Aorta (tissue), 5 donors: ENCODE measurements at regions not wholly inside any gene's neighbourhood (a gene's known extent, or its start where the extent isn't known, plus 50 kb on each side); places are given as distances from the start of the nearest gene placed in this dataset.

ENCODE experiments used
- ATAC-seq: fragments of 200-7000 bp; cut with Tn5 transposase; one replicate; pipeline ENCODE4 v1.9.1; 2022; ENCODE audit warnings: moderate library complexity; ENCODE audit not compliant: low FRiP score
- DNase-seq, 2 donors: peaks; one replicate each; pipeline ENCODE4 v3.0.0-alpha.2; 2020
- H3K27ac ChIP-seq, 2 donors: one replicate each; pipeline ENCODE4 v1.5.1; 2013; ENCODE audit warnings: low read length in 2 of 2, mild to moderate bottlenecking in 2 of 2, moderate library complexity in 2 of 2, control low read depth in 1 of 2, inconsistent platforms in 1 of 2, low read depth in 1 of 2
- H3K27me3 ChIP-seq, 2 donors: one replicate each; pipeline ENCODE4 v1.6.1; 2013; ENCODE audit warnings: control low read depth in 1 of 2, low read length in 1 of 2, mild to moderate bottlenecking in 1 of 2, moderate library complexity in 1 of 2; ENCODE audit not compliant: insufficient read depth in 2 of 2, control insufficient read depth in 1 of 2
- H3K36me3 ChIP-seq, 2 donors: one replicate each; pipeline ENCODE4 v1.6.1; 2013; ENCODE audit warnings: control low read depth in 1 of 2, low read length in 1 of 2, mild to moderate bottlenecking in 1 of 2; ENCODE audit not compliant: insufficient read depth in 2 of 2, control insufficient read depth in 1 of 2
- H3K4me1 ChIP-seq, 2 donors: one replicate each; pipeline ENCODE4 v1.6.1; 2013; ENCODE audit warnings: low read length in 2 of 2, control low read depth in 1 of 2, mild to moderate bottlenecking in 1 of 2, moderate library complexity in 1 of 2; ENCODE audit not compliant: insufficient read depth in 2 of 2, control insufficient read depth in 1 of 2
- H3K4me3 ChIP-seq, 2 donors: one replicate each; pipeline ENCODE4 v1.5.1; 2013; ENCODE audit warnings: low read length in 2 of 2, control low read depth in 1 of 2, mild to moderate bottlenecking in 1 of 2
- H3K9me3 ChIP-seq: one replicate; pipeline ENCODE4 v1.6.1; 2013; ENCODE audit warnings: mild to moderate bottlenecking, low read length; ENCODE audit not compliant: control insufficient read depth
- WGBS, 2 donors: extraction: QIAGEN DNeasy Blood & Tissue Kit; methylation state at CpG; one replicate each; pipeline ENCODE4 v1.1.7; 2013; 5-methylcytosine and 5-hydroxymethylcytosine counted together
- intact Hi-C, 2 donors: fragments of 100-400 bp; cut with DNase I; formaldehyde crosslinking; loops; one replicate each; pipeline versions ENCODE4 v1.14.2 to v1.15.0; 2022
- donor health status: healthy with polysubstance abuse.
- donor health status: Bipolar disorder and iron deficiency.
- donor health status: DM: no; HTN: no; CAD: no.
- donor health status: DM: no; HTN: no; CAD: no.
- donor health status: DM: yes; HTN: yes; CAD: no.

DNA sequence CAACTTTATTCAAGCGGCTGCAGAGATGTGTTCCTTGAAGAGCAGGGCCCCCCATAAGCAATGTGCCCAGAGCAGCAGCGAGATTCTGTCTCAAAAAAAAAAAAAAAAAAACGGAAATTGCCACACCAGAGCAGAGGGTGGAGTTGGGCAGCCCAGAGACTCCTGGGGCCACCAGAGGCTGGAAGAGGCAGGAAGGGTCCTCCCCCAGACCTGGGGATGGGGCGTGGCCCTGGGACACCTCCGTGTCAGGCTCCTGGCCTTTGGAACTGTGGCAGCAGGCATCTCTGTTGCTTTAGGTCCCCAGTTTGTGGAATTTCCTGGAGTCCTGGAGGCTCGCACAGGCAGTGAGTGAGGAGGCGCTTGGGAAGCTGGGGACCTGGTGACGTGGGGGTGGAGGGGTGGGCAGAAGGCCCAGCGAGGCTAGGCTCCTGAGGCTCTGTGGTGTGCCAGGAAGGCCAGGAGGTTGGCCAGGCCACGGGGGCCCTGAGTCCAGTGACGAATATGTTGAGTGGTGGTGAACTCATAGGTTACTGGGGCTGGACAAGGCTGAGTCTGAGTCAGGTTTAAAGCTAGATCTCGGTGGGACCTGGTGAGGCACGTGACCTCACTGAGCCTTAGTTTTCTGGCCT lies 735.6 kb downstream of the BRD1 start:
- Histone ChIP-seq H3K4me3 (no peak overlapping the region), H3K9me3 (no peaks in the 10 kb centered on the region), H3K4me1 (no peaks in the 10 kb centered on the region), H3K27me3 (no peaks in the 10 kb centered on the region), H3K36me3 (no peaks in the 10 kb centered on the region), H3K27ac (no peak overlapping the region)
- ATAC-seq (no peak), DNase-seq (peak; percentile 31 to 52)
- intact Hi-C loops, result no loop called here
- WGBS, 2 donors, result 68 to 75% methylated on average over 13 of the region's 13 CpGs

DNA sequence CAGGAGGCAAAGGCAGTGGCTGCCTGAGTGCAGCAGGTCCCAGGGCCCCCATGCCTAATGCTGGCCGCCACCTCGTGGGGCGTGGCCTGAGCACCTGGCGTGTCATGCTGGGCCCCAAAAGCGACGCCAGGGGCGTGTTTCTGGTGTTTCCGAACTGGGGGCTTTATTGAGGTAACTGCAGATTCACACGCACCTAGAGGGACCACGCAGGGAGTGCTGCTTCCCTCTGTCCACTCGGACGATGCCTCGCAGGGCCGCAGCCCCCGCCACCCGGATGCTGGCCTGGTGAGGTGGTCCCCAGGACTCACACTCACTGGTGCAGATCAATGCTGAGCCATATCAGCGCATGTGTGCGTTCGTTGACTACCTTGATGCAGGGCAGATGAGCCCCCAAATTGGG lies 736.2 kb downstream of the BRD1 start:
- intact Hi-C loops, result no loop called here
- H3K27me3 ChIP-seq, result no peaks in the 10 kb centered on the region
- ATAC-seq, result no peak

DNA sequence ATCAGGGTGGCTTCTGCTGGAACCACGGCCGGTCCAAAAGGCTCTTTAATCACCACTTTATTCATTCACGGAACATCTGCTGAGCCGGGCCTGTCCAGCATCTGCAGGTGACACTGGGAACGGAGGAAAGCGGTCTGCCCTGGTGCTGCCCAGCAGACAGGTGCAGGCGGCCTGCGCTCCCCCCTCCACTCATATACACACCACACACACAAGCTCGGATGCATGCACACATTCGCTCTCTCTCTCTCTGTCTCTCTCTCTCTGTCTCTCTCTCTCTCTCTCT lies 736.9 kb downstream of the BRD1 start:
- Histone ChIP-seq H3K4me1 (no peaks in the 10 kb centered on the region), H3K9me3 (no peaks in the 10 kb centered on the region), H3K4me3 (no peak overlapping the region), H3K27ac (no peak overlapping the region), H3K27me3 (no peaks in the 10 kb centered on the region), H3K36me3 (no peaks in the 10 kb centered on the region)
- intact Hi-C loops, result no loop called here
- WGBS, 2 donors, result 84 to 88% methylated on average over 10 of the region's 10 CpGs
- no peak for DNase-seq
- ATAC-seq, result no peak

More for the DNA sequence above, 736.2 kb downstream of the BRD1 start:
- Histone ChIP-seq H3K36me3 (no peaks in the 10 kb centered on the region), H3K4me1 (no peaks in the 10 kb centered on the region), H3K9me3 (no peaks in the 10 kb centered on the region), H3K27ac (no peak overlapping the region), H3K4me3 (no peak overlapping the region)
- 95 to 97% methylated on average over 19 of the region's 19 CpGs for WGBS, 2 donors
- DNase-seq, result no peak

DNA sequence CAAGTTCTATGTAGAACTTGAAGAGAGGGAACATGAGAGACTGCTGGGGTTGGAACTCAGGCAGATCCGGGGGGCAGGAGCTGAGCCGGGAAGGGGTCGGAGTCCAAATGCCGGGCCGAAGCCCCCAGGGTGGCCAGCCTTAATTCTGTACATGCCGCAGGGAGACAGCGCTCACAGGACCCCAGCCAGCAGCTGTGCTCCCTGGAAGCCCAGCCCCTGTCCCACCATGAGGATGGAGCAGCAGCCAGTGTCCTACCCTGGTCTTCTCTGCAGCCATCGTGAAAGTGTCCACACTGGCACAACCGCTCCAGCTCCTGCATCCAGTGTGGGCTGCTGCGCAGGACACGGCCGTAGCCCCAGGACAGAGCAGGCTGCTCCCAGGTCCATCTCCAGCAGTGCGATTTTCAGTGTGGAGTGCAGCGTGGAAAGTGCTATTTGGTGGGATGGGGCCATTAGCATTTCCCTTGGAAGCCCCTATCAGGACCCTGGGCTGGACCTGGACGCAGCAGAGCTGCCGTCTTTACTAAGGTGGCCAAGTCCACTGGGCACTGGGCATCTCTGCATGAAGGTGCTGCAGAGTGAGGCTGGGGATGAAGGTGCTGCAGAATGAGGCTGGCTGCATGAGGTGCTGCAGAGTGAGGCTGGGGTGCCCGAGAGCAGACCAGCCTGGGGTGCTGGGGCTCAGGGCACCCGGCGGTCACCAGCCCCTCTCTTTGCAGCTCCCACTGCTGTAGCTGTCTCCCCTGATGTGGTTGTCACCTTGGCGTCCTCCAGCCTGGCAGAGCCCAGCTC lies 737.4 kb downstream of the BRD1 start:
- no peaks in the 10 kb centered on the region for H3K4me1 ChIP-seq
- no peak overlapping the region for H3K4me3 ChIP-seq
- no peaks in the 10 kb centered on the region for H3K27me3 ChIP-seq
- ATAC-seq (no peak), DNase-seq (peak; percentile 38 to 67)
- no peaks in the 10 kb centered on the region for H3K9me3 ChIP-seq
- WGBS, 2 donors, result 93 to 97% methylated on average over 20 of the region's 20 CpGs
- intact Hi-C loops, result no loop called here
- H3K36me3 ChIP-seq, result no peaks in the 10 kb centered on the region
- no peak overlapping the region for H3K27ac ChIP-seq

DNA sequence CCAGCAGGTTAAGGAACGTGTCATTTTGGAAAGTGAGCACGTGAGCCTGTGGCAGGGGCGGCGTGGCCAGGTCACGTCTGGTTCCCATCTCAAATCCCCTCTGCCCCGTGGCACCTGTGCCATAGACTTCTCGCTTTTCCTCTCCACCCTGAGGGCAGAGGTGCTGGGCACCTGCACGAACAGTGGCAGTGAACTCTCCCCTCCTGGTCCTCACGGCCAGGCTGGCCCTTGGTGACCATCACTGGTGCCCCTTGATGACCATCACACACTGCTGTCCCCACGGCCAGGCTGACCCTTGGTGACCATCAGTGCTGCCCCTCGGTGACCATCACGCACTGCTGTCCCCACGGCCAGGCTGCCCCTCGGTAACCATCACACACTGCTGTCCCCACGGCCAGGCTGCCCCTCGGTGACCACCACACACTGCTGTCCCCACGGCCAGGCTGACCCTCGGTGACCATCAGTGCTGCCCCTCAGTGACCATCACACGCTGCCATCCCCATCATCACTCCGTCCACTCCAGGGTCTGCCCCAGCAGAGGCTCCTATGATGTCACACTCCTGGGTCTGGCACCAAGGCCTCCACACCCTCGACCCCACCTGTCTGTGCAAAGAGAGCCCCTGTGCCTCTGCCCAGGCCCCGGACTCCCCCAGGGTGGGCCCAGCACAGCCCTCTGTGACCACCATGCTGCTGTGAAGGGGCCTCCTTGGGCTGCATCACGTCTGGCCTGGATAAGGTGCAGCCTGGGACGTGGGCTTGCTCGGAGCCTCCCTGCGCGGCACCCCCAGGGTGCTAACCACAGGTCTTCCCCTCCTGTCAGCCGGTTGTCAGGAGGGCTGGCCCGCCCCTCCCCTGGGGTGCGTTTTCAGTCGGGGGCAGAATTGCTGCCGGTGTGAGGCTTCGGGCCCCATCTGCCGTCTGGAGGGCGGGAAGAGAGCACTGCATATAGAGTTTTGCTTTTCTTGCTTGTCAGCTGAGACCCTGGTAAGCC lies 738.6 kb downstream of the BRD1 start:
- peak; percentile 29 to 59 for DNase-seq
- Histone ChIP-seq H3K4me3 (no peak overlapping the region), H3K27ac (no peak overlapping the region), H3K4me1 (no peaks in the 10 kb centered on the region), H3K36me3 (no peaks in the 10 kb centered on the region), H3K27me3 (no peaks in the 10 kb centered on the region), H3K9me3 (no peaks in the 10 kb centered on the region)
- WGBS, 2 donors, result 93 to 94% methylated on average over 34 to 35 of the region's 35 CpGs
- intact Hi-C loops, result no loop called here
- no peak for ATAC-seq

DNA sequence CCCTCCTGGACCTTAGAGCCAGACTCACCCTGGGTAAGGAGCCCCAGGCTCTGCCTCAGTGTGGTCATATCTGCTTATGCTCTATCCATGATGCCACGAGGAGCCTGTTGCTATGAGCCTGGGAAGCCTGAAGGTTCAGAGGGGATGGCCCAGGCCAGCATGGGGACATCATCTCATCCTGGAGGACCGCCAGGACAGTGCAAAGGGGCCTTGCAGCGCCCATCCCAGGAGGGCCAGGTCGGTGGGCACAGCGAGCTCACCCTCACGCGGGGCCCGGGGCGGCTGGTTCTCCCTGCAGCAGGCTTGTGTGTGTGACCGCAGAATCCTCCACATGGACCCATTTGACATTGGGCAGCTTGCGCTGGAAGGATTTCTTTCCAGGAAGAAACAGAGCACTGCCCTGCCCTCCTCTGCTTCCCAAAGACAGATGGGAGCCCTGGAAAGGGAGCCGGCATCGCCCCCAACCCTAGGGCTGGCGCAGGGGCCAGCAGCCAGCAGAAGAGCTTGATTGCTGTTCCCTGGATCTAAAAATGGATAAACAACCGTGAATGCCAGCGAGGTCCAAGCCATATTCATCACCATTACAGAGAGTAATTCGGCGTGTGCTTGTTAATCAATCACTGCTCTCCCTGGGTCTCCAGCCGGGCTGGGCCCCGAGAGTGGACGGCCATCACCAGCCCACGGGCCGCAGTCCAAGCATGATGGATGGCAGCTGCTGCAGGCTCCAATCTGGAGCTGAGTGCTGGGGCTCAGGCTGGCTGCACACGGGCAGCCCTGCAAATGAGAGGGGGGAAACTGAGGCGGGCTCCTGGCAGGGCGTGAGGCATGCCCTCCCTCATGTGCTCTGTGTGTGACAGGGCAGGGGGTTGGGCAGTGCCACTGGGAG lies 739.7 kb downstream of the BRD1 start:
- H3K9me3 ChIP-seq, result no peaks in the 10 kb centered on the region
- H3K4me3 ChIP-seq, result no peak overlapping the region
- WGBS, 2 donors, result 69 to 74% methylated on average over 26 of the region's 26 CpGs
- no peaks in the 10 kb centered on the region for H3K27me3 ChIP-seq
- H3K36me3 ChIP-seq, result no peaks in the 10 kb centered on the region
- ATAC-seq, result no peak
- no peaks in the 10 kb centered on the region for H3K4me1 ChIP-seq
- intact Hi-C loops, result no loop called here
- DNase-seq, result peak in 1 of 2 donors; percentile 29
- H3K27ac ChIP-seq, result no peak overlapping the region

DNA sequence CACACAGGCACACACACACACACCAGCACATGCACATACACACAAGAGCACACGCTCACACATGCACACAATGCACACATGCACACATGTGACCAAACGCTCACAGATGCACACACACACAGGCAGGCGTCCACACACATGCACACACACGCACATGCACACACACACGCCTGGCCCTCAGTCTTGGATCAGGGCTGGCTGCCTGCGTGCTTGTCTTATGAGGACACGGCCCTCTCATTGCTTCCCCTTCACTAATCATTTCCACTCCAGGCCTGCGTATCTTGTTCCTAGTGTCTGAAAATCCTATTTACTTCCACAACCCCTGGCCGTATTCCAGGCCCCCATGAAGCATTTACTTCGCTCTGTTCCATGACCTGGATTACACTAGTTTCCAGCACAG lies 740.5 kb downstream of the BRD1 start:
- 77 to 88% methylated on average over 10 of the region's 10 CpGs for WGBS, 2 donors
- no peaks in the 10 kb centered on the region for H3K4me1 ChIP-seq
- intact Hi-C loops, result no loop called here
- no peaks in the 10 kb centered on the region for H3K36me3 ChIP-seq
- H3K9me3 ChIP-seq, result no peaks in the 10 kb centered on the region
- DNase-seq (peak in 1 of 2 donors; percentile 43), ATAC-seq (peak; percentile 31)
- no peak overlapping the region for H3K4me3 ChIP-seq
- H3K27ac ChIP-seq, result no peak overlapping the region
- no peaks in the 10 kb centered on the region for H3K27me3 ChIP-seq

DNA sequence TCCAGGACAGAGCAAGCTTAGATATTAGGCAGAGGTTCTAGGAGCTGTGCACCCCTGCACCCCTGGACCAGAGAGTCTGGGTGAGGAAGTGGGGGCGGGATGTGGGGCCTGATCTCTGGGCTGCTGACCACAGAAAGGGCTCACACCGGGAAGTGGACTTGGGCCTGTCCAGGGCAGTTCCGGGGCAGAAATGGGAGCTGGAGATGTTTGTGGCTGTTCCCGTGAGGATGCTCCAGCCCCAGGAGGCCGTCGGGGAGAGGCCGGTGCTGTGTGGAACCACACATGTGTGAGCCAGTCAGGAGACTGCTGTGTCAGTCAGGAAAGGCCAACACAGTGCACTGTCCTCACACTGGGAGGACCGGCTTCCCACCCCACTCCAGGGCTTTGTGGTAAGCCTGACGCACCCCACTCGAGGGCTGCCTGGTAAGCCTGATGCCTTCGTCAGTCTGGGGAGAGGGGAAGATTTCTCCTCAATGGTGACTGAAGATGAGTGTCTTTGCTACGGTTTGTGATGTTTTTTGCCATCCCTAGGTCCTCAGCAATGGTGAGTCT lies 741.0 kb downstream of the BRD1 start:
- 92 to 93% methylated on average over 12 of the region's 12 CpGs for WGBS, 2 donors
- intact Hi-C loops, result no loop called here
- ATAC-seq, result no peak

More for the DNA sequence above, 741.0 kb downstream of the BRD1 start:
- no peaks in the 10 kb centered on the region for H3K27me3 ChIP-seq
- no peak overlapping the region for H3K27ac ChIP-seq
- no peak overlapping the region for H3K4me3 ChIP-seq
- H3K9me3 ChIP-seq, result no peaks in the 10 kb centered on the region
- no peaks in the 10 kb centered on the region for H3K36me3 ChIP-seq
- DNase-seq, result peak in 1 of 2 donors; percentile 69
- H3K4me1 ChIP-seq, result no peaks in the 10 kb centered on the region
